Epithelial cell of esophagus (primary cell): ENCODE measurements at regions not wholly inside any gene's neighbourhood (a gene's known extent, or its start where the extent isn't known, plus 50 kb on each side); places are given as distances from the start of the nearest gene placed in this dataset.

ENCODE experiments used
- DNase-seq: peaks from one replicate; pipeline ENCODE4 v3.0.0; 2010; ENCODE audit warnings: low read depth
- H3K4me3 ChIP-seq: 2 replicates; pipeline ENCODE4 v1.5.1; 2011; ENCODE audit warnings: mild to moderate bottlenecking, low read length, control low read depth
- CTCF ChIP-seq: IDR thresholded peaks from 2 replicates; pipeline ENCODE4 v1.5.1; 2011; ENCODE audit warnings: low read depth, mild to moderate bottlenecking, low read length, control low read depth, inconsistent platforms; ENCODE audit not compliant: insufficient read depth; ENCODE audit errors: missing control alignments

GRCh38 chr2:18413676-18414396, 146.6 kb downstream of the RDH14 start:
- H3K4me3 ChIP-seq, result no peak overlapping the region
- TF ChIP-seq CTCF, result no peak
- DNase-seq, result peak; percentile 87

GRCh38 chr2:18412980-18413675, 147.3 kb downstream of the RDH14 start:
- no peak for TF ChIP-seq CTCF
- no peak overlapping the region for H3K4me3 ChIP-seq
- no peak for DNase-seq

GRCh38 chr2:18411626-18412025, 148.8 kb downstream of the RDH14 start:
- no peak for TF ChIP-seq CTCF
- no peak overlapping the region for H3K4me3 ChIP-seq
- no peak for DNase-seq

GRCh38 chr2:18410543-18410942, 149.9 kb downstream of the RDH14 start:
- no peak for DNase-seq
- no peak overlapping the region for H3K4me3 ChIP-seq
- TF ChIP-seq CTCF, result peak; percentile 2

- no peak overlapping the region for H3K4me3 ChIP-seq
- no peak for DNase-seq
- no peak for TF ChIP-seq CTCF
Observed at GRCh38 chr2:18408638-18409037, 151.8 kb downstream of the RDH14 start.

GRCh38 chr2:18406219-18406618, 154.2 kb downstream of the RDH14 start:
- no peak for DNase-seq
- no peak overlapping the region for H3K4me3 ChIP-seq
- no peak for TF ChIP-seq CTCF
